AG09309 (cell line): ENCODE measurements at regions not wholly inside any gene's neighbourhood (a gene's known extent, or its start where the extent isn't known, plus 50 kb on each side); places are given as distances from the start of the nearest gene placed in this dataset.
"Not testable (repeated sequence)": the region's sequence is repeated elsewhere in the genome, so short reads cannot be mapped to it uniquely, and the experiment has no call there.

Source experiments
- DNase-seq: peaks from one replicate; pipeline ENCODE4 v3.0.0-alpha.2; 2010; ENCODE audit warnings: low read depth
- H3K4me3 ChIP-seq: 2 replicates; pipeline ENCODE4 v1.5.1; 2011; ENCODE audit warnings: mild to moderate bottlenecking, low read depth, low read length, moderate library complexity; ENCODE audit not compliant: control insufficient read depth
- TF ChIP-seq, protein P1 (sequence below): IDR thresholded peaks from 2 replicates; pipeline ENCODE4 v1.5.1; 2011; ENCODE audit warnings: mild to moderate bottlenecking, low read depth, low read length, inconsistent platforms; ENCODE audit not compliant: insufficient read depth, control insufficient read depth; ENCODE audit errors: missing control alignments

DNA sequence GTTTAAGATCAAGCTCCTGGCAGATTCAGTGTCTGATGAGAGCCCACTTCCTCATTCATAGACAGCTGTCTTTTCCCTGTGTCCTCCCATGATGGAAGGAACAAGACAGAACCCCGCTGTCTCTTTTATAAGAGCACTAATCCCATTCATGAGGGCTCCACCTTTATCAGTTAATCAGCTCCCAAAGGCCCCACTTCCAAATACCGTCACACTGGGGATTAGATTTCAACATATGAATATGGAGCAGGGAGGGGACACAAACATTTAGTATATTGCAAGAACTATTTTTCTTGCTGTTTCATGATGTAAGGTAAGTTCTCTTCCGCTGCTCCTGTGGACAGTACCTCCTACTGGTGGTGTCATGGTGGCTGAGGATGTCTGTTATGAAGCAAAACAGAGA lies 158.3 kb upstream of the IRAK1BP1 start:
- TF ChIP-seq, protein P1, sequence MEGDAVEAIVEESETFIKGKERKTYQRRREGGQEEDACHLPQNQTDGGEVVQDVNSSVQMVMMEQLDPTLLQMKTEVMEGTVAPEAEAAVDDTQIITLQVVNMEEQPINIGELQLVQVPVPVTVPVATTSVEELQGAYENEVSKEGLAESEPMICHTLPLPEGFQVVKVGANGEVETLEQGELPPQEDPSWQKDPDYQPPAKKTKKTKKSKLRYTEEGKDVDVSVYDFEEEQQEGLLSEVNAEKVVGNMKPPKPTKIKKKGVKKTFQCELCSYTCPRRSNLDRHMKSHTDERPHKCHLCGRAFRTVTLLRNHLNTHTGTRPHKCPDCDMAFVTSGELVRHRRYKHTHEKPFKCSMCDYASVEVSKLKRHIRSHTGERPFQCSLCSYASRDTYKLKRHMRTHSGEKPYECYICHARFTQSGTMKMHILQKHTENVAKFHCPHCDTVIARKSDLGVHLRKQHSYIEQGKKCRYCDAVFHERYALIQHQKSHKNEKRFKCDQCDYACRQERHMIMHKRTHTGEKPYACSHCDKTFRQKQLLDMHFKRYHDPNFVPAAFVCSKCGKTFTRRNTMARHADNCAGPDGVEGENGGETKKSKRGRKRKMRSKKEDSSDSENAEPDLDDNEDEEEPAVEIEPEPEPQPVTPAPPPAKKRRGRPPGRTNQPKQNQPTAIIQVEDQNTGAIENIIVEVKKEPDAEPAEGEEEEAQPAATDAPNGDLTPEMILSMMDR: no peak
- no peak overlapping the region for H3K4me3 ChIP-seq
- no peak for DNase-seq

DNA sequence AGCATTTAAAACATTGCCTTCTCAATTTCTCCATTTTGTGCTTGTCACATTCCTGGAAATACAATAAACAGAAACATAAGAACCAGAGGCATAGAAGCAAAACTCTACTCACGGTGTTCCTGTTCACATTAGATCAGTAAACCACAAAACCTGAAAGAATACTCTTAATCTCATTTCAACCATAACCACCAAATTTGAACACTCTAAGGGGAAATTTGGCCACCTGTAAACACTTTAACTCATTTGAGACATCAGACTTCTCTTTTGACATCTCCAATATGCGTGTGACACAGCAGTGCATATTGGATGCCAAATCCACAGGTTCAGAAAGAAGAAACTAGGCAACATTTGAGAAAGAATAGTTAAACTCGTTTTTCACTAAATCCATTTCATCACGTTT lies 153.8 kb upstream of the IRAK1BP1 start:
- TF ChIP-seq, protein P1: no peak
- DNase-seq: no peak
- no peak overlapping the region for H3K4me3 ChIP-seq

DNA sequence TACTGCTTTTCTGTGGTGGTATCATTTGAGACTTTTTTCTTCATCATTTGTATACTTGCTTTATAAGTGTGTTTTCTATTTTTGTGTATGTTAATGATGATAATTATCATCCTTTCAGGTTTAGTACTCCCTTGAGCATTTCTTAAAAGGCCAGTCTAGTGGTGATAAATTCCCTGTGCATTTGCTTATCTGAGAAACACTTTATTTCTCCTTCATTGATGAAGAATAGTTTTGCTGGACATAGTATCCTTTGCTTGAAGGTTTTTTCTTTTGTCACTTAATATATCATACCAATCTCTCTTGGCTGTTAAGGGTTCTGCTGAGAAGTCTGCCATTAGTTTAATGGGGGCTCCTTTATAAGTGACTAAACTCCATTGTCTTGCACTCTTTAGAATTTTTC lies 123.2 kb upstream of the IRAK1BP1 start:
- no peak overlapping the region for H3K4me3 ChIP-seq
- TF ChIP-seq, protein P1: no peak
- DNase-seq: no peak

DNA sequence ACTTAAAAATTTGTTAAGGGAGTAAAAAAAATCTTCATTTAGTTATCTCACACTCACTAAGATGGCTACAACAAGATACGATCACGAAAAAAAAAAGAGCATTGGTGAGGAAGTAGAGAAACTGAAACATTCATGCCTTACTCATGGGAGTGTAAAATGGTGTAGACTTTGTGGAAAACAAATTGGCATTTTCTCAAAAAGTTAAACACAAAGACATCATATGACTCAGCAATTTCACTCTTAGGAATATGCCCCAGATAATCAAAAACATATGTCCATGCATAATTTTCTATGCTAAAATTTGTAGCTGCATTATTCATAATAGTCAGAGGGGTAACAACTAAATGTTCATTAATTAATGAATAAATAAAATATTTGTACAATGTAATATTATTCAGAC lies 120.9 kb upstream of the IRAK1BP1 start:
- DNase-seq: no peak
- no peak overlapping the region for H3K4me3 ChIP-seq
- TF ChIP-seq, protein P1: no peak

DNA sequence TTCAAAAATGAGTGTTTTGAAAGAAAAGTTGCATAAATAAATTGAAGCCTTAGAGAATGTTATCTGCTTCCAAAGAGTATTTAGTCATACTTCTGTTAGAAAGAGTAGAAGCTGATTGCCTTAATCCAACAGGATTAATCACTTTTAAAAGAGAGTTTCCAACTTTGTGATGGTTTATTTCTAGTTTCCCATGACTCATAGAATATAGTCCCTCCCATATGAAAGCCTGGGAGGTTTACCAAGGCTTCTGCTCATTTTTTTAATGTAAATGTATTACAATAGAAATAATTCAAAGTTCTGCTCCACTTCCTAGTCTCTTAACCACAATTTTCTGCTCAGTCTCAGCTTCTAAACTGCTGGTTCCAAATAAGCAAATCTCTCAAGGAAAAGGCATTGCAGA lies 118.0 kb upstream of the IRAK1BP1 start:
- H3K4me3 ChIP-seq: no peak overlapping the region
- no peak for DNase-seq
- TF ChIP-seq, protein P1: no peak

DNA sequence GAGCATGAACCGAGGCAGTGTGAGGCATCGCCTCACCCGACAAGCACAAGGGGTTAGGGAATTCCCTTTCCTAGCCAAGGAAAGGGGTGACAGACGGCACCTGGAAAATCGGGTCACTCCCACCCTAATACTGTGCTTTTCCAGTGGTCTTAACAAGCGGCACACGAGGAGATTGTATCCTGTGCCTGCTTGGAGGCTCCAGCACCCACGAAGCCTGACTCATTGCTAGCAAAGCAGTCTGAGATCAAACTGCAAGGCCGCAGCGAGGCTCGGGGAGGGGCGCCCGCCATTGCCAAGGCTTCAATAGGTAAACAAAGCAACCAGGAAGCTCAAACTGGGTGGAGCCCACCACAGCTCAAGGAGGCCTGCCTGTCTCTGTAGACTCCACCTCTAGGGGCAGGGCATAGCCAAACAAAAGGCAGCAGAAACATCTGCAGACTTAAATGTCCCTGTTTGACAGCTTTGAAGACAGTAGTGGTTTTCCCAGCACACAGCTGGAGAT lies 109.0 kb upstream of the IRAK1BP1 start:
- DNase-seq, H3K4me3 ChIP-seq: not testable (repeated sequence)

DNA sequence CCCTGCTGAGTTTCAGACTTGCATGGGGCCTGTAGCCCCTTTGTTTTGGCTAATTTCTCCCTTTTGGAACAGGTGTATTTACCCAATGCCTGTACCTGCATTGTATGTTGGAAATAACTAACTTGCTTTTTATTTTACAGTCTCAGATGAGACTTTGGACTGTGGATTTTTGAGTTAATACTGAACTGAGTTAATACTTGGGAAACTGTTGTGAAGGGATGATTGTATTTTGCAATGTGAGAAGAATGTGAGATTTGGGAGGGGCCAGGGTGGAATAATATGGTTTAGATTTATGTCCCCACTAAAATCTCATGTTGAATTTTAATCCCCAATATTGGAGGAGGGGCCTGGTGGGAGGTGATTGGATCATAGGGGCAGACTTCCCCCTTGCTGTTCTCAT lies 99.1 kb upstream of the IRAK1BP1 start:
- no peak for DNase-seq
- TF ChIP-seq, protein P1: no peak
- no peak overlapping the region for H3K4me3 ChIP-seq
